CD1c-positive myeloid dendritic cell (primary cell): ENCODE measurements at regions not wholly inside any gene's neighbourhood (a gene's known extent, or its start where the extent isn't known, plus 50 kb on each side); places are given as distances from the start of the nearest gene placed in this dataset.
A peak's percentile ranks its signal among the peaks of the same experiment; 100 is the strongest.
"Not testable (repeated sequence)": the region's sequence is repeated elsewhere in the genome, so short reads cannot be mapped to it uniquely, and the experiment has no call there.

ENCODE experiments used
- DNase-seq: peaks from one replicate; pipeline ENCODE4 v3.0.0-alpha.2; 2016; ENCODE audit errors: extremely low spot score

DNA sequence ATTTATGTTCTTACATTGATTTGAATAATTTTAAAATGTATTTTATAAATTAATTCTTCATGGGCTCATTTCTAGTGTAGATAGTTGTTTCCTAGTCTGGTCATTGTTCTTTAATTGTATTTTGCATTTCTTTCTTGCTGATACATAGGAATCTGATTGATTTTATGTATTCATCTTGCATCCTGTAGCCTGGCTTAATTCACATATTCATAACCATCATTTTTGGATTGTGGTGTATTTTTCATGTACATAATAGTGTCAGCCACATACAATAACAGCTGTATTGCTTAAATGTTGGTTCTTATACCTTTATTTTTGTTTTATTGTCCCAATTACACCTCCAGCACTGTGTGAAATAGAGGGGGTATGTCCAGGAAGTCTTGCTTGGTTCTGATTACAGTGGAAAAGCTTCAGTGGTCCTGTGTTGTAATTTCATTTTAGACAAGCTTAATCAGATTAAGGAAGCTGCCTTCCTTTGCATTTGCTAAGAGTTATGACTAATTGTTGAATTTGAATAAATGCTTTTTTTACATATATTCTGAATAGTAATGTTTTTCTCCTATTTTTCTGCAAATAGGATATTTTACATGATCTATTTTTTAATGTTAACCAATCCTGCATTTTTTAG lies 103.7 kb downstream of the USP22 start:
- no peak for DNase-seq

DNA sequence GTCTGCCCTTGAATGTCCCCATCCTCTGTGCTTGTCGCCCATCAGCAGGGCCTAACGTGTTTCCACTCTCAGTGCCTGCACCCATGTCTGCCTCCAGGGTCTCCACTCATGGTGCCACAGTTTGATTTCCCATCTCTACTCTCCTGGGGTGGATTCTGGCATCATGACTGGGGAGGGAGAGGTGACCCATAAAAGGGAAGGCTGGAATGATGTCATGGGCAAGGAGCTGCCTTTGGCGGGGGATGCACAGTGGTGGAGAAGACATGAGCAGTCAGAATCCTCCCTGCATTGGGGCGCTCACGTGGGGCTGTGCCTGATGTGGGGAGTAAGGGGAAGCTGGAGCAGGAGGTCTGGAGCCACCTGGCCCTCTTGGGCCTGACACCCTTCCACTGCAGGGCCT lies 100.9 kb downstream of the USP22 start:
- DNase-seq, result no peak

DNA sequence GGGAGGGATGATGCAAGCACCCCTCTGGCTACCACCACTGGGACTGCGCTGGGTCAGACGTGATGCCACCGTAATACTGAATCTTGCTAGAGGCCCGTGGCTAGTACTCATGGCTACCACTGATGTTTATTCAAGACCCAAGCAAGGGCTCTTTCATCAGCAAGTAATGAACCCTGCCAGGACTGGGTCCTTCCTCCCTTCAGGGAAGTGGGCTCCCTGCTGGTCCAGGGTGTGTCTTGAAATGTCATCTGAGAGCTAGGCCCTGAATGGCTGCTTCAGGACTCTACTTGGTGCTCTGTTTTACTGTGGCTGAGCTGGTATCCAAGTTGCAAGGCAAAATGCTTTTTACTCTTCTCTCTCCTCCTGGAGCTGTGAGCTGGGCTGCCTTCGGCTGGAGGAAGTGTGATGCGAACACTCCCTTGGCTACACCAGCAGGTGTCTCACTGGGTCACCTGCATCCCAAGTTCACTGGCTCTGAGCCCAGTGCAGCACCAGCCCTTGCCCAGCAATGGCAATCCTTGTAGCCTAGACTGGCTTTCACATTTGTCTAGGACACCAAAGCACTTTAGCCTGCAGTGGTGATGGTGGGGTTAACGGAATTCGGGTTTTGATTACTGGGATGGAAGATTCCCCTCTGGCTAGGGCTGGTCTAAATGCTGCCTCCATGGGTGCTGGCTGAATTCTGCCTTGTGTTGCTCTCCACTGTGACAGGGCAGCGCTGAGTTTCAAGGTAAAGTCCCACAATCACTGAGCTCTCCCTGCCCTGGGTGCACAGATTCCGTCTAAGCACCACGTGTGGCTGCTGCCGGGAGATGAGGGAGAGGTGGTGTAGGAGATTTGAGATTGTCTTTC lies 98.6 kb downstream of the USP22 start:
- peak; percentile 8 for DNase-seq

DNA sequence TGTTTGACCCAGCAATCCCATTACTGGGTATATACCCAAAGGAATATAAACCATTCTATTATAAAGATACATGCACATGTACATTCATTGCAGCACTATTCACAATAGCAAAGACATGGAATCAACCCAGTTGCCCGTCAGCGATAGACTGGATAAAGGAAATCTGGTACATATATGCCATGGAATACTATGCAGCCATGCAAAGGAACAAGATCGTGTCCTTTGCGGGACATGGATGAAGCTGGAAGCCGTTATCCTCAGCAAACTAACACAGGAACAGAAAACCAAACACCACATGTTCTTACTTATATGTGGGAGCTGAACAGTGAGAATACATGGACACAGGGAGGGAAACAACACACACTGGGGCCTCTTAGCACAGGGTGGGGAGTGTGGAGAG lies 95.1 kb downstream of the USP22 start:
- DNase-seq, result not testable (repeated sequence)

DNA sequence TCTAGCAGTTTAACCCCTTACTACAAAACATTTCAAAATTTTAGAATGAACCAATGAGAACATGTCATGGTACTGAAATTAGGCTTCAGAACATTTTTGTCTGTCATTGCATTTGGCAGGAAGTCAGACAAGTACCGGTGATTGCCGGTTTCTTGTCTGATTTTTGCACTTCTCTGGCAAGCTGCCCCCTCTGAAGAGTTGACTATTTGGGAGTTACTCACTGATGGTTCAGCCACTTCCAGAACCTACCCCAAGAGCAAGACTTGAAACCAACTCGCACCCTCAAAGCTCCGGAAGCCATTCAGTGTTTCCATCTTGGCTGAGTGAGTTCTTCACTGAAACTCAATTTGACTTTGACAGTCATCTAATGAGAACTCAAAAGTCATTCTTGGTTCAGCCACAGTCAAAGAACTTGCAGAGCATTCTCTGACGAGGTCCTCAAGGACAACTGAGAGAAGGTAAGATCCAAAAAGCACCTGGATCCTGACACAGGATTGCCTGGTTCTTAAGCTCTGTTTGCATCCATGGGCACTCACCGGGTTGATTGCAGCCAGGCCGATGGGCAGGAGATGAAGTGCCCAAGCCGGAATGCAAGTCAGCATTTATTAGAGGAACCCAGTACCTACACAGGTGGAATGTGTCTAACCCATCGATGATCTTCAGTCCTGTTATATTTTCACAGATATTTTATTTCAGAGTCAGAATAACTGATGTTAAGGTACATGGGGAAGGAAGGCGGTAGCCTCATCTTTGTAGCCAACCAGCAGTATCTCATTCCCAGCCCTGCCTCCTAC lies 93.6 kb downstream of the USP22 start:
- no peak for DNase-seq
